DMS79 (cell line): ENCODE measurements at regions not wholly inside any gene's neighbourhood (a gene's known extent, or its start where the extent isn't known, plus 50 kb on each side); places are given as distances from the start of the nearest gene placed in this dataset.

ENCODE experiments used
- DNase-seq: peaks from one replicate; lab custom pipeline; 2025; lab: John Stamatoyannopoulos, UW

- no peak for DNase-seq
These were observed 515.2 kb upstream of the SULF2 start for GRCh38 chr20:48300529-48300928.

GRCh38 chr20:48298851-48299484, 513.7 kb upstream of the SULF2 start:
- peak; percentile 86 for DNase-seq

- DNase-seq = no peak
These were observed 513.2 kb upstream of the SULF2 start for GRCh38 chr20:48298433-48298832.

GRCh38 chr20:48295966-48296421, 510.7 kb upstream of the SULF2 start:
- no peak for DNase-seq

- peak; percentile 14 for DNase-seq
These were observed 510.2 kb upstream of the SULF2 start for GRCh38 chr20:48295445-48295903.

- no peak for DNase-seq
These were observed 509.7 kb upstream of the SULF2 start for GRCh38 chr20:48294942-48295341.

GRCh38 chr20:48294196-48294595, 508.9 kb upstream of the SULF2 start:
- DNase-seq = no peak

GRCh38 chr20:48293671-48294070, 508.4 kb upstream of the SULF2 start:
- no peak for DNase-seq

GRCh38 chr20:48292806-48293205, 507.5 kb upstream of the SULF2 start:
- no peak for DNase-seq

- DNase-seq = peak; percentile 38
These were observed 506.6 kb upstream of the SULF2 start for GRCh38 chr20:48291896-48292295.

- DNase-seq = no peak
These were observed 503.7 kb upstream of the SULF2 start for GRCh38 chr20:48288930-48289507.

- no peak for DNase-seq
These were observed 502.4 kb upstream of the SULF2 start for GRCh38 chr20:48287552-48288170.

GRCh38 chr20:48287021-48287494, 501.8 kb upstream of the SULF2 start:
- no peak for DNase-seq

- DNase-seq = no peak
These were observed 501.3 kb upstream of the SULF2 start for GRCh38 chr20:48286601-48287000.

- no peak for DNase-seq
These were observed 500.4 kb upstream of the SULF2 start for GRCh38 chr20:48285656-48286055.

- DNase-seq = no peak
These were observed 499.6 kb upstream of the SULF2 start for GRCh38 chr20:48284837-48285236.

GRCh38 chr20:48284315-48284714, 499.0 kb upstream of the SULF2 start:
- DNase-seq = no peak

- DNase-seq = no peak
These were observed 498.3 kb upstream of the SULF2 start for GRCh38 chr20:48283470-48284110.

GRCh38 chr20:48282591-48283228, 497.4 kb upstream of the SULF2 start:
- no peak for DNase-seq

- DNase-seq = no peak
These were observed 496.2 kb upstream of the SULF2 start for GRCh38 chr20:48281501-48281900.

GRCh38 chr20:48278961-48279481, 493.7 kb upstream of the SULF2 start:
- DNase-seq = no peak

GRCh38 chr20:48277266-48277665, 492.0 kb upstream of the SULF2 start:
- no peak for DNase-seq
